HT1080 (cell line): ENCODE measurements at regions not wholly inside any gene's neighbourhood (a gene's known extent, or its start where the extent isn't known, plus 50 kb on each side); places are given as distances from the start of the nearest gene placed in this dataset.
"Not testable (repeated sequence)": the region's sequence is repeated elsewhere in the genome, so short reads cannot be mapped to it uniquely, and the experiment has no call there.

Source experiments
- DNase-seq: peaks from one replicate; pipeline ENCODE4 v3.0.0-alpha.2; 2015; ENCODE audit warnings: low read depth

DNA sequence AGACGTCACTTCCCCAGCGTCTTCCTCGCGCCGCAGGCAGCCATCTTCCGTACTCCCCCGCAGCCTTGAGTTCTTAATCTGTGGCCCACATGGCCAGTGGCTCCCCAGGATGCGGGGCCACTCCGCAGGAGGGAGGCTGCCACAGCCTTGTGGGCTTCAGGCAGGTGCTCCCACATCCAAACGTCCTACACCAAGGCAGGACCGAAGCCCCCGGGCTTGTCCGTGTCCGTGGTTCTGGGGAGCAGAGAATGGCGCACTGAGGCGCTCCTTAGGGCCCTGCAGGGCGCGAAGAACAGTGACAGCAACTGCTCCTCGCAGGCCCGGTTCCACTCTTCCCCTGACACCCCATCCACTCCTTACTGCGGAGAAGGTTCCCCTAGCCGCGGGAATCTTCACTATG is 755.8 kb downstream of the PRIM2 start:
- DNase-seq: no peak

DNA sequence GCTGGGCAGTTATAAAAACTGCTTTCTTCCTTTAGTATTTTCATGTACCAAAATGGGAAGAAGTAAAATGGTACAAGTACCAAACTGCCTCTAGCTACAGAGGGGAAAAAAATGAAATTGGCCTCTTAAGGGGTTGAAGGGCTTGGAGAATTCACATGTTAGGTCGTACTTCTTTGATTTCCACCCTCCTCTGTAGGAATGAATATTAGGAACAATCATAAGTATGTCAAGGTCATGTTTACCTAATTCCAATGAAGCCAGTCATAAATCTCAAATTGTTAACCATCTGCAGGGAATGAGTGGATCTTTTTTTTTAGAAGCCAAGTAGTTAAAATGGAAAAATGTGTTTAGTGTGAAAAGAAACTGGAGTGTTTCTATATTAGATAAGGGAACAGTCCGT is 772.6 kb downstream of the PRIM2 start:
- DNase-seq: not testable (repeated sequence)

- not testable (repeated sequence) for DNase-seq
These were observed 779.8 kb downstream of the PRIM2 start for GRCh38 chr6:58097251-58097650.

DNA sequence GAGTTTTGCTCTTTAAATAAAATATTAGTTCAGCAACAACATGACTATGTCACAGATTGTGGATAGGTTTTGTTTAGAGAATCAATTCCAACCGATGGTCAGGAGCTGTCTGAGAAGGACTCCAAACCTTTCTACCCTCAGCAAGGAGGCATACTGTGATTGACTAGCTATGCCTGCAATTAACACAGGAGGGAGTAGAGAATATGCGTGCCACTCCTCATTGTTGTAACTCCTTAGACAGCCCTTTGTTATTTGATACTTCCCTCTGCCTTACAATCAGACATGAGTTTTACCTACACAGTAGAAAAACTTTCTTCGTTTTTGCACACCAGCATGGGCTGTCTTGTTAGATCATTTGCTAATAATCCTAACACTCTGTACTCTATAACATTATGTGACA is 796.5 kb downstream of the PRIM2 start:
- DNase-seq: peak; percentile 3

DNA sequence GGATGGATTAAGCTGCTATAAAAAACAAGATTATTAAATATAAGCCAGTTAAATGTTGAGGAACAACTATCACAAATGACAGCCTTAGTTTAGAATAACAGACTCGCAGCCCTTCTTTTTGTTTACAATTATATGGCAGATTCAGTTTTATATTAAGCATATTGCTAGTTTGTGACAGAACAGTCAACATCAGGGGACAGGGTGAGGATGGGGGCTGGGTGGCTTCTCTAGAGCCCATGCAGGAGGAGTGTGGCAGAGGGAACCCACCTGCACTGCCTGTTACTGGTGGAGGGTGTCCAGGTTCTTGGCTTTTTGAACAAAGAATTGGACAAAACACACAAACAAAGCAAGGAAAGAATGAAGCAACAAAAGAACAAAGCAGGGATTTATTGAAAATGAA is 799.7 kb downstream of the PRIM2 start:
- not testable (repeated sequence) for DNase-seq

DNA sequence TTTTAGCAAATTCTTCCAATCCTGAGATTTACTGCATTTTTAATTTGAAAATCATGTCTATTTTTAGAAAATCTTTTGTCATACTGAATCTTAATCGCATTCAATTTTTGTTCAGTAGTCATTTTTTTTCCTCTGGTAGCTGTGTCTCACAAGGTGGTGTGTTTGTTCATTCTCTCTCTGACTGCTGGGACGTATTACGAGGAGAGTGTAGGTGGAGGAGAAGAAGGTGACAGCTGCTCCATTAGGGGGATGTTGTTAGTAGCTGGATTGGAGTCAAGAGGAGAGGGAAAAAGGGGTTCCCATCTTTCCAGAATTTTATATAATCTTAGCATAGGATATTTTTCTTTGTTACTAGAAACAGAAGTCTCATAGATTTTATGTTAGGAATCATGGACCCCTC is 804.2 kb downstream of the PRIM2 start:
- DNase-seq: not testable (repeated sequence)

DNA sequence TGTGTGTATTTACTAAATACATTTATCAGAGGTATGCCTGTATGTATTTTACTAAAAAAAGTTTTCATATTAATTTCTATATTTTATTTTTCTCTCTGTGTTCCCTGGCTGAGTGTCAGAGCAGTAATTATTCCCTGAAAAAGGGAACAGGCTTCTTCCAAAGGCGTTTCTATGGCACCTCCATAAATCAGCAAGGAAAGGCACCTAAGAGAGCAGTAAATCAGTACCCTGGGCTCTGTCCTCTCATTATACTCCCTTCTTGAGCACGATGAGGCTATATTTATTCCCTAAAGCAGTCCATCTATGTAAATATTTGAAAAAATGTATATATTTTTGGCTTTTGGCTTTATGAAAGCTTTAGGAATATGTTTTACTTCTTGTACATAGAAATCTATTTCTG is 806.3 kb downstream of the PRIM2 start:
- DNase-seq: not testable (repeated sequence)

DNA sequence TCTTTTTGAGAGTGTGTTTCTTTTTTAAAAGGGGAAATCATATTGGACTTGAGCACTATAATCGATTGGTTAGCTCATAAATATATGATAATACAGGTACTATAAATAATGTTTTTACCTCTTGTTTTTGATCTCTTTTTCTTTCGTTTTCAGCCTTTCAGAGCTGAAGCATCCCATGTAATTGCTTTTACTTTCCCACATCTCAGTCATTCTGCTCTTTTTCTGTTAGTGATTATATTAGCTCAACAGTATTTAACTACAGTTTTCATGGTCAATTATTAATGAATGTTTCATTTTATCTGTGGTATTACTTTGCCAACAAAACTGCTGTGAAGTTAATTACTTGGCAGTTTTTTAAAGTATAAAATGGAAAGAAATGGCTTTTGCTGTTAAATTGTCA is 811.1 kb downstream of the PRIM2 start:
- DNase-seq: not testable (repeated sequence)

GRCh38 chr6:58129098-58129497 is 811.7 kb downstream of the PRIM2 start:
- DNase-seq: not testable (repeated sequence)

- DNase-seq: not testable (repeated sequence)
These were observed 822.3 kb downstream of the PRIM2 start for GRCh38 chr6:58139746-58140145.

DNA sequence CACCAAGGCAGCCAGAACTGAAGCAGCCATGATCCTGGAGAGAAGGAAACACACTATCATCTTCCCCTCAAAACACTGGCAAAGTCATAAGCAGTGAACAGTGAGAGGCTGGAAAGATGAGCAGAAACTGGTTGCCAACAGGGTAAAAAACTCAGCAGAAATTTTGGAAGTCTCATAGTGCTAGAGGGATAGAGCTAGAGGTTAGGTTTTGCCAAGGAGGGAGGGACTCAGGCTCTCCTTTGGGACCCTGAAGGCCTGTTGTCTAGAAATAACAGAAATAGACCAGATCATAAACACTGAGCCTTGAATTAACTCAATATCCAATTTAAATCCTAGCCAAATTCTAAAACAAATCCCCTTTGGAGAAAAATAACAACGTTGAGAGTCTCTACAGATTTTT is 853.6 kb downstream of the PRIM2 start:
- DNase-seq: not testable (repeated sequence)

GRCh38 chr6:58181557-58182065 is 864.2 kb downstream of the PRIM2 start:
- DNase-seq: not testable (repeated sequence)

GRCh38 chr6:58185300-58185699 is 867.9 kb downstream of the PRIM2 start:
- DNase-seq: not testable (repeated sequence)

DNA sequence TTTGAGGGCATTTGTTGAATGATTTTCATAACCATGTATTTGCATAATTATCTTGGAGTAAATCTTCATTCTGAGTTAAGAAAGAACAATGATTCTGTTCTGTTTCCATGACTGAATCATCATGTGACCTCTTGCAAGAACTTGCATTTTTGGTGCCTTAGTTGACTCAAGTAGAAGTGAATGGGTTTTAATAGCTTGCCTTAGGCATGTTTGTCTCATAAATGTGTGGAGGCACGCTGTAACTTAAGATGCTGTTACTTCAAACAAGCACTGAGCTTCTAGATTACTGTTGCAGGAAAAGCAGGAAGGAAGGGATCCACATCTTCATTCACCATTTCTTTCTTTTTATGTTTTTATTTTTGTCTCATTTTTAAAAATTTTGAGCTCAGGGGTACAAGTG is 875.8 kb downstream of the PRIM2 start:
- peak; percentile 56 for DNase-seq

- peak; percentile 63 for DNase-seq
These were observed 880.9 kb downstream of the PRIM2 start for GRCh38 chr6:58198301-58198700.

GRCh38 chr6:58237124-58237523 is 919.7 kb downstream of the PRIM2 start:
- DNase-seq: not testable (repeated sequence)

DNA sequence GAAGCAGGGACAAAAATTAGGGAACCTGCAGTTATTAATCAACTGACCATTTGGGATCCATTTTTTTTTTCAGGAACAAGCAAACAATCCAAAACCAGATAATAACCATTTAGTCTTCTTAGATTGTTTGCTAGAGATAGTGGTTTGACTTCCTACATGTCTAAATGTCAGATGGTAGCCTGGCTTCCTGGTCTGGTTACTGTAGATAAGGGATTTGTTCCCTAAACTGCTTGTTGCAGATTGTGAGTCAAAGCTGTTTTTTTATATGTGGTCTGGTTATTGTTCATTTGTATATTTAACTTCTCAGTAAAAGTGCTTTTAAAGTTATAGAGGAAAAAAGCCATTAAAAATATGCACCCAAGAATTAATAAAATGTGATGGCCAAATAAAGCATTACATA is 921.0 kb downstream of the PRIM2 start:
- DNase-seq: not testable (repeated sequence)

DNA sequence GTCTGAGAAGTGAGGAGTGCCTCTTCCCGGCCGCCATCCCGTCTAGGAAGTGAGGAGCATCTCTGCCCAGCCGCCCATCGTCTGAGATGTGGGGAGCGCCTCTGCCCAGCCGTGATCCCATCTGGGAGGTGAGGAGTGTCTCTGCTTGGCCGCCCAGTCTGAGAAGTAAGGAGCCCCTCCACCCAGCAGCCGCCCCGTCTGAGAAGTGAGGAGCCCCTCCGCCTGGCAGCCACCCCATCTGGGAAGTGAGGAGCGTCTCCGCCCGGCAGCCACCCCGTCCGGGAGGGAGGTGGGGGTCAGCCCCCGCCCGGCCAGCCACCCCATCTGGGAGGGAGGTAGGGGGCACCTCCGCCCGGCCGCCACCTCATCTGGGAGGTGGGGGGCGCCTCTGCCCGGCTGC is 940.2 kb downstream of the PRIM2 start:
- DNase-seq: not testable (repeated sequence)

GRCh38 chr6:58290177-58290576 is 972.7 kb downstream of the PRIM2 start:
- DNase-seq: no peak

DNA sequence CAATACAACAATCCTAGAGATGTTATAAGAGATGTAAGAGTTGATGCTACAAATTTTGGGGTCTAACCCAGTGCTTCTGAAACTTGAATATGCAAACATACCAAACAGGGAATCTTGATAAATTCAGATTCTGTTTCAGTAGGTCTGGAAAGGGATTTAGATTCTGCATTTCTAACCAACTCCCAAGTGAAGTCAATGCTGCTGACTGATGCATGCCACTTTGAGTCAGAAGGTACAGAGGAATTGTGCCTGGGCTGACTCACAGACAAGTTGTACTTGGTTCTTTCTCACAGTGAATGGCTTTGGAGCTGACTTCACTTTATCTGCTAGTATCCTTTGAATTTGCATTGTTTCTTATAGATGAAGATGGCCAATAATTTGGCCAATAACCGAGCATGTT is 973.9 kb downstream of the PRIM2 start:
- DNase-seq: not testable (repeated sequence)

DNA sequence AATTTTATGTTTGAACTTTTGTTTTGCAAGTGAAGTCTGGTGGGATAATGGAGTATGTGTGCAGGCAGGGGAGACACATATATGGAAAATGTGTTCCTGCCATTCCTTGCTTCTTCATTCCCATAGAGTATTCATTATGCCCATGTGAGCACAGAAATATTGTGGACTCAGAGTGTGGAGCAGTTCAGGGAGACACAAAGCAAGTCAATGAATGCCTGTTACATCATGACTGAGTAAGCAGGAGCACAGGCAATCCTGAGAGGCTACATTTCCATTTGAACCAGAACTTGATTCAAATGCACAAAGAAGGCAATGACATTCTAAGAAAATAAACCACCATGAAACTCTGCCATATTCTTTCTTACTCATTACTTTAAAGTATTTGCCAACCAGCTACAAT is 990.5 kb downstream of the PRIM2 start:
- DNase-seq: not testable (repeated sequence)

DNA sequence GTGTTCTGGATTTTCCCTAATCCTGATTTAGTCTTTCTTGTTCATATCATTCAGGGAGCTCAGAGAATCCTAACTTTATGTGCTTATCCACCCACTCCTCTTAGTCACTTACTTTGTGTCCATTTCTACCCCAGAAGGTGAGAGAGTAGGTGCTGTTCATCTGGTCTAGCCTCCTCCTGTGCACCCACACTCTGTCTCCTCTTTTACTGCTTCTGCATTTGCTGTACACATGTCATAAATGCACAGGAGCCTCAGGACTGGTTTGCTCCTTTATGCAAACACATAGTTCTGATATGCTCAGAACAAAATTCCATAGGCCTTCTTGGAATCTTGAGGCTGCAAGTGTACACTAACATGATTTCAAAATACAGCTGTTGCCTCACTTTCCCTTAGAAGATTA is 1014.7 kb downstream of the PRIM2 start:
- DNase-seq: not testable (repeated sequence)

DNA sequence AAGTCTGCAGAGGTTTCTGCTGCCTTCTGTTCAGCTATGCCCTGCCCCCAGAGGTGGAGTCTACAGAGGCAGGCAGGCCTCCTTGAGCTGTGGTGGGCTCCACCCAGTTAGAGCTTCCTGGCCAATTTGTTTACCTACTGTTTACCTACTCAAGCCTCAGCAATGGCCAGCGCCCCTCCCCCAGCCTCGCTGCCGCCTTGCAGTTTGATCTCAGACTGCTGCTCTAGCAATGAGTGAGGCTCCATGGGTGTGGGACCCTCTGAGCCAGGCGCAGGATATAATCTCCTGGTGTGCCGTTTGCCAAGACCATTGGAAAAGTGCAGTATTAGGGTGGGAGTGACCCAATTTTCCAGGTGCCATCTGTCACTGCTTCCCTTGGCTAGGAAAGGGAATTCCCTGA is 1024.9 kb downstream of the PRIM2 start:
- not testable (repeated sequence) for DNase-seq

DNA sequence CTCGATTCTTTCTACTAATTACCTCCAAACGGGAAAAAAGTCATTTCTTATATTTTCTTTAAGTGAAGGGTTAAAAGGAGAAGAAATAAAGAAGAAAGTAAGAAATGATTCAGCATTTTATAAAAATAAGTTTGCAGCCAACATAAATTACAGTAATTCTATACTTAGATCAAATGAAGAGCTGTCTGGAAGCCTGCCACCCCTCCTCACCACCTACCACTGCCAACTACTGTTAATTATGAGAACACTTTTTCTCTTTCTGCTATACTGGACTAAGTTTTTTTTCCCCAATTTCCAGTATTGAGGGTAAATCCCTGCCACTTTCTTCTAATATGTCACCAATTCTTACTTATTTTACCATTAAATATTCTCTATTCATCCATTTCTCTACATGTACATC is 1030.1 kb downstream of the PRIM2 start:
- DNase-seq: not testable (repeated sequence)
